CD1c-positive myeloid dendritic cell (primary cell): ENCODE measurements at regions not wholly inside any gene's neighbourhood (a gene's known extent, or its start where the extent isn't known, plus 50 kb on each side); places are given as distances from the start of the nearest gene placed in this dataset.
A peak's percentile ranks its signal among the peaks of the same experiment; 100 is the strongest.
"Not testable (repeated sequence)": the region's sequence is repeated elsewhere in the genome, so short reads cannot be mapped to it uniquely, and the experiment has no call there.

ENCODE experiments used
- DNase-seq: peaks from one replicate; pipeline ENCODE4 v3.0.0-alpha.2; 2016; ENCODE audit errors: extremely low spot score

GRCh38 chr5:112472614-112473013, 53.5 kb upstream of the EPB41L4A start:
- DNase-seq = no peak

GRCh38 chr5:112473989-112474388, 54.9 kb upstream of the EPB41L4A start:
- DNase-seq = no peak

DNA sequence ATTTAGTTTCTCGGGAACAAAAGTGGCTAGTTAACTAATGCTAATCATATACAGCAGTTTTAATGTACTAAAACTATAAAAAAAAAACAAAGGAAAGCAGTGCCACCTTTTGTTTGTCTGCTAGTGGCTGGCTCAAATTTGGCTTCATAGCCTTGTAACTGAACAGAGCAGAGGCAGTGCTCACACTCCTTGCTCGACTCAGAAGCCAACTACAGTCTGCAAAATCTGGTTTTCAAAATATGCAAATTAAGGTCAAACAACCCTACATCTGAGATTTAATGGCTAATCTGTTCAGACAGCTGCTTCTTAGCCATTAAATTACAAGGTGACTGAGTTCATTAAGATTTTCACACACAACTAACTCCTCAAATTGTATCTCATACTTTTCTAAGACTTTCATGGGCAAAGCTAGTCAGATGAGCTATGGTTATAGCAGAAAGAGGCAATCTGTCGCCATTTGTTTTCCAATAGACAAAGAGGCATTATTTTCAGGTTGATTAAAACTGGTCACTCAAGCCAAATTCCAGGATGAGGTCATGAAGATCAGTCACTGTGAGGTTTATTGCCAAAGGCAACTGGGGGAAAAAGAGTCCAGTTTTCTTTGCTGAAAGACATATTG, 56.8 kb upstream of the EPB41L4A start:
- DNase-seq = no peak

DNA sequence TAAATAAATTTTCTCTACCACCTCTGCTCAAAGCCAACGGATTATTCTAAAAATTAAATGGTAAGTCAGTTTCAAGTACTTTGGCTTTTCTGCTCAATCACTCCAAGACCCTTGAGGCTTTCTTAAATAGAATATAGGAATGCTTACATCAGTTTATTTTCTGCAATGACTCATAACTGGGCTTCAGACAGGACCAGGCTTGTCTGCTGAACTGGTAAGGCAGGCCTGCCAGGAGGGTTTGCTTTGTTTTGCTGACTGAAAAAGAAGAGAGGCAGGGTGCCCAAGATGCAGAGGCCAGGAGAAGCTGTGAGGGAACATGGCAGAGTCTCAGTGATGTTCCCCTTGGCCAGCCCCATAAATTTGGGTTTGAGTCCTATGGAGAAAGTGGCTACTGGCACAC, 60.3 kb upstream of the EPB41L4A start:
- no peak for DNase-seq

- DNase-seq = no peak
Observed at GRCh38 chr5:112480501-112480900, 61.4 kb upstream of the EPB41L4A start.

DNA sequence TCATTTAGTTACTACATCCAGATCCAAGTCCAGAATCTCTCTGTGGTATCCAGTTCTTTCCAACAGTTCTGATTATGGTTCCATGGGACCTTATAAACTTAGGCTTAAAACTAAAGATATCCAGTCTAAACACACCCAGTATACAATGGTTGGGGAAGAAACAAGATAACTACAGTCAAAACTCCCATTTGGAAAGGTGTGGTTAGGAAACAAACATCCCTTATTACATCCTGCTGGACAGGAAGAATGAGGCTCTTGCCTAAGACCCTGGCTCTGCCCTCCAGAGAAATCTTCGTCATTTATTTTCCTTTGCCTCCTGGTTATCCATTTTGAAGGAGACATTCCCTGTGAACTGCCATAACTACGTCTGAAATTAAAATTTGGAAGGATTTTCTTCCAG, 64.6 kb upstream of the EPB41L4A start:
- DNase-seq = no peak

DNA sequence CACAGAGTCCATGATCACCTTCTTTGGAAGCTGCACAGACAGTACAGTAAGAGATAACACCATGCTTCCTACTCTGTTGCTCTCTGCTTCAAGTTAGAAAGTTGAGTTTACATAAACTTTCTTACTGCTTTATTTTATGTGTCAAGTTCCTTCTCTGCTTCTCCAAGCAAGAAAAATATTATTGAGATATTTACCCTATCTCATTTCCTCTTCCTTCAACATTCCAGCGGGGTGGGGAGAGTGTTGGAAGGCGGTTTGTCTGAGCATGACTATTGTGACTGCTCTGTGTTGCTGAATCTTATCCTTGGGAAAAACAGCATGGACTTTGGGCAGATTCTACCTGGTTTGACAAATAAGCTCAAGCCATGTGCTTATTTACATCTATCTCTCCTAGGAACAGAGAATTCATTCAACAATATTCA, 66.9 kb upstream of the EPB41L4A start:
- DNase-seq = no peak

DNA sequence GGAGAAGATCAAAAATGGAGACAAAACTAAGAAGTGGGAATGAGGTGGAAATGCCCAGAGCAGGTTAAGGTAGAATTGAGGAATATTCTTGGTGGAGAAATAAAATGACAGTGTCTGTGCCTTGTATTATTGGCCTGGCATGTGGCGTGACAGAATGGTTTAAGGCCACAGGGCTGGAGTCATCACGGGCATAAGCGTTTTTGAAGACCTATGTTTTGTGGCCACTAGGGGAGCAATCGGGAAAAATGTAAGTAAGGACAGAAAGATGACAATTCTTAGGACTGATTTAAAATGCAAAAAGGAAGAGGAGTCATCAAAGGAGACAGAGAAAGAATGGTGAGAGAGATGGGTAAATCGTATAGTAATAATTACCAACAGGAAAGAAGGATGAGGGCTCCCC, 72.2 kb upstream of the EPB41L4A start:
- no peak for DNase-seq

- DNase-seq = no peak
Observed at GRCh38 chr5:112492291-112492690, 73.2 kb upstream of the EPB41L4A start.

DNA sequence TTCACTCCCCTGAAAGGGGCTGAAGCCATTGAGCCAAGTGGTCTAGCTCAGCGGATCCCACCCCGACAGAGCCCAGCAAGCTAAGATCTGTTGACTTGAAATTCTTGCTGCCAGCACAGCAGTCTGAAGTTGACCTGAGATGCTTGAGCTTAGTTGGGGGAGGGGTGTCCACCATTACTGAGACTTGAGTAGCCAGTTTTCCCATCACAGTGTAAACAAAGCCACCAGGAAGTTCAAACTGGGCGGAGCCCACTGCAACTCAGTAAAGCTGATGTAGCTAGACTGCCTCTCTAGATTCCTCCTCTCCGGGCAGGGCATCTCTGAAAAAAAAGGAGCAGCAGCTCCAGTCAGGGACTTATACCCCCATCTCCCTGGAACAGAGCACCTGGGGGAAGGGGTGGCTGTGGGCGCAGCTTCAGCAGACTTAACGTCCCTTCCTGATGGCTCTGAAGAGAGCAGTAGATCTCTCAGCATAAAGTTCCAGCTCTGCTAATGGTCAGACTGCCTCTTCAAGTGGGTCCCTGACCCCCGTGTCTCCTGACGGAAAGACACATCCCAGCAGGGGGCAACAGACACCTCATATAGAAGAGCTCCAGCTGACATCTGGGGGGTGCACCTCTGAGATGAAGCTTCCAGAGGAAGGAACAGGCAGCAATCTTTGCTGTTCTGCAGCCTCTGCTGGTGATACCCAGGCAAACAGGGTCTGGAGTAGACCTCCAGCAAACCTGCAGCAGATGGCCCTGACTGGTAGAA, 84.8 kb upstream of the EPB41L4A start:
- not testable (repeated sequence) for DNase-seq

DNA sequence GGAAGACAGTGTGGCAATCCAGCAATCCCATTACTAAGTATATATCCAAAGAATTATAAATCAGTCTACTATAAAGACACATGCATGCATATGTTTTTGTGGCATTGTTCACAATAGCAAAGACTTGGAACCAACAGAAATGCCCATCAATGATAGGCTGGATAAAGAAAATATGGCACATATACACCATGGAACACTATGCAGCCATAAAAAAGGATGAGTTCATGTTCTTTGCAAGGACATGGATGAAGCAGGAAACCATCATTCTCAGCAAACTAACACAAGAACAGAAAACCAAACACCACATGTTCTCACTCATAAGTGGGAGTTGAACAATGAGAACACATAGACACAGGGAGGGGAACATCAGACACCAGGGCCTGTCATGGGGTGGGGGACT, 90.0 kb upstream of the EPB41L4A start:
- DNase-seq = not testable (repeated sequence)

- DNase-seq = no peak
Observed at GRCh38 chr5:112511920-112512319, 92.8 kb upstream of the EPB41L4A start.

- DNase-seq = no peak
Observed at GRCh38 chr5:112512901-112513300, 93.8 kb upstream of the EPB41L4A start.

DNA sequence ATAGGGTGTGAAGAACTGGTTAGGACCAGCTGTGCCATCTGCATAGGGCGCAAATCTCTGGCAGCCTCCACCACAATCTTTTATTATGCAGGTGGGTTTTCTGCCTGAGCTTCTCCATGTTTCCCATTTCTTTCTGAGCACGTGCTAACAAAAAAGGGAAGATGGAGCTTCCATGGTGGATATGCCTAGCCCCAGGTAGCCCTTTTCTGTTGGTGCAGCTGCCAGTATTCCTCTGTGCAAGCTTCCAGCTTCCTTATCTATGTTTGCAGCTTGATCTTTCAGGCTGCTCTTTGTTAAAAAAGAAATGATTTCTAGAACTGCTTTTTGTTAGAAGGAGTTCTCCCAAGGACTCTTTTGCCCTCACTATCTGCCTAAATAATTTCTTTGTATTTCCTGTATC, 95.0 kb upstream of the EPB41L4A start:
- DNase-seq = no peak

- DNase-seq = peak; percentile 25
Observed at GRCh38 chr5:112520474-112520873, 101.4 kb upstream of the EPB41L4A start.

GRCh38 chr5:112522891-112523673, 104.0 kb upstream of the EPB41L4A start:
- DNase-seq = not testable (repeated sequence)

GRCh38 chr5:112523674-112524263, 104.7 kb upstream of the EPB41L4A start:
- peak; percentile 33 for DNase-seq

DNA sequence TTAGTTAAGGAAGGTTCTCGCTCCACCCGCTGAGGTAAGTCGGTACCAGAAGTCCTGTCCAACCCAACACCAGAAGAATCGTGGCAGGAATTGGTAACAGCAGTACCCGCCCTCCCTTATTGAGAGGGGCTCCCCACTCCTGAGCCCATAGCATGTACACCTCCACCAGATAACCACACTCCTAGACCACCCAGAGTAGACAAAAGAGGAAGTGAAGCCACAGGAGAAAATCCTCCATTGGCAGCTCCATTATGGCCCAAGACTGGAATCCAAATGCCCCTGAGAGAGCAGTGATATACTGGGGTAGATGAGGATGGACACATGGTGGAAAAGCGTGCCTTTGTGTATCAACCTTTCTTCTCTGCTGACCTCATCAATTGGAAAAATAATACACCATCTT, 106.1 kb upstream of the EPB41L4A start:
- DNase-seq = no peak

DNA sequence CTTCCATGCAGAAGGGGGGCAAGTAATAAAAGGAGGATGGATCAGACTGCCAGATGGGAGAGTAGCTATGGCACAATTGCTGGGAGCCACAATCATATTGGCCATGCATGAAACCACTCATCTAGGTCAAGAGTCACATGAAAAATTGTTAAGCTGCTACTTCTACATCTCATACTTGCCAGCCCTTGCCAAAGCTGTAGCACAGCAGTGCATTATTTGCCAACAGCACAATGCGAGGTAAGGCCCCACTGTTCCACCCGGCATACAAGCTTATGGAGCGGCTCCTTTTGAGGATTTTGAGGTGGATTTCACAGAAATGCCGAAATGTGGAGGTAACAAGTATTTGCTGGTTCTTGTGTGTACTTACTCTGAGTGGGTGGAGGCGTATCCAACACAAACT, 109.9 kb upstream of the EPB41L4A start:
- DNase-seq = no peak

DNA sequence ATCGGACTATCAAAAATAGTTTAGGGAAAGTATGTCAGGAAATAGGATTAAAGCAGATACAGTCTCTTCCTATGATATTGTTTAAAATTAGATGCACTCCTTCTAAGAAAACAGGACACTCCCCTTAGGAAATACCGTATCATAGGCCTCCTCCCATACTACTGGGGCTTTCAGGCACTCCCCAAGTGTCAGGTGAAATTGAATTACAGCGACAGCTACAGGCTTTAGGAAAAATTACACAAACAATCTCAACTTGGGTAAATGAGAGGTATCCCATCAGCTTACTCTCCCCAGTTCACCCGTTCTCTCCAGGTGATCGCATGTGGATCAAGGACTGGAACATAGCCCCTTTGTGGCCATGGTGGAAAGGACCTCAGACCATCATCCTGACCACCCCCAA, 110.4 kb upstream of the EPB41L4A start:
- peak; percentile 18 for DNase-seq

GRCh38 chr5:112532654-112533360, 113.7 kb upstream of the EPB41L4A start:
- peak; percentile 45 for DNase-seq

DNA sequence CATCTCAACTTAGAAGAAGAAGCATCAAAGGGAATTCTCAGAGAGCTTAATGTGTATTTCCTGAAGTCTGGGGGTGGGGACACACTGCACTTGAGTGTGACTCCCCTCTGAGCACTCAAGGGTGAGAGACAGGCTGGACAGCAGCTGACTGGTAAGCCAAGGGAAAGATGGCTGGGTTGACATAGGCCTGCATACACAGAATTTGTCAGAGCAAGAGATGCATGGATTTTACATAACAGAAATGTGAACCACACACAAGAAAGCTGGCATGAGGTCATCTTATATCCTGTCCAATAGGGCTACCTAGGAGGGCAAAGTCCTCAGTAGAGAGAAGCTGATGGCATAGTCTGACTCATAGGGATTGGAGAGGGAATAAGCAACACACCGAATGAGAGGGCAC, 114.3 kb upstream of the EPB41L4A start:
- DNase-seq = peak; percentile 40
